ENCODE measurements at regions not wholly inside any gene's neighbourhood (a gene's known extent, or its start where the extent isn't known, plus 50 kb on each side); places are given as distances from the start of the nearest gene placed in this dataset.

- H3K27me3 ChIP-seq (ENCODE audit: control insufficient read depth in 2 of 2, insufficient read depth in 1 of 2, low read length in 1 of 2): no peaks in the 10 kb centered on the region
- WGBS: 98% methylated on average over 2 of the region's 2 CpGs
- H3K4me1 ChIP-seq (ENCODE audit: control insufficient read depth in 2 of 2, insufficient read depth in 2 of 2, low read length in 2 of 2): no peaks in the 10 kb centered on the region
- H3K27ac ChIP-seq (ENCODE audit: low read depth in 1 of 2, low read length in 1 of 2): no peak overlapping the region
- H3K36me3 ChIP-seq (ENCODE audit: control insufficient read depth in 2 of 2, insufficient read depth in 2 of 2, low read length in 1 of 2): no peaks in the 10 kb centered on the region
- DNase-seq (ENCODE audit: low read depth in 6 of 9, low spot score in 9 of 9): no peak
- H3K4me3 ChIP-seq (ENCODE audit: low read length in 2 of 2): no peak overlapping the region
- H3K9me3 ChIP-seq (ENCODE audit: control insufficient read depth in 2 of 2, insufficient read depth in 1 of 2, low read length in 1 of 2): no peaks in the 10 kb centered on the region
Measured at GRCh38 chr2:191545361-191545760, 132.6 kb upstream of the NABP1 start.

- H3K9me3 ChIP-seq (ENCODE audit: control insufficient read depth in 2 of 2, insufficient read depth in 1 of 2, low read length in 1 of 2): no peaks in the 10 kb centered on the region
- no peak overlapping the region for H3K4me3 ChIP-seq (ENCODE audit: low read length in 2 of 2)
- no peaks in the 10 kb centered on the region for H3K36me3 ChIP-seq (ENCODE audit: control insufficient read depth in 2 of 2, insufficient read depth in 2 of 2, low read length in 1 of 2)
- peaks cover 0 to 2% of the 10 kb centered on the region in 2 donors for H3K4me1 ChIP-seq (ENCODE audit: control insufficient read depth in 2 of 2, insufficient read depth in 2 of 2, low read length in 2 of 2)
- H3K27me3 ChIP-seq (ENCODE audit: control insufficient read depth in 2 of 2, insufficient read depth in 1 of 2, low read length in 1 of 2): no peaks in the 10 kb centered on the region
- no peak for DNase-seq (ENCODE audit: low read depth in 6 of 9, low spot score in 9 of 9)
- H3K27ac ChIP-seq (ENCODE audit: low read depth in 1 of 2, low read length in 1 of 2): no peak overlapping the region
- 92% methylated on average over 6 of the region's 6 CpGs for WGBS
Measured at GRCh38 chr2:191552066-191552465, 125.9 kb upstream of the NABP1 start.

- Histone ChIP-seq H3K36me3 (ENCODE audit: control insufficient read depth in 2 of 2, insufficient read depth in 2 of 2, low read length in 1 of 2) (no peaks in the 10 kb centered on the region), H3K27me3 (ENCODE audit: control insufficient read depth in 2 of 2, insufficient read depth in 1 of 2, low read length in 1 of 2) (no peaks in the 10 kb centered on the region), H3K27ac (ENCODE audit: low read depth in 1 of 2, low read length in 1 of 2) (no peak overlapping the region), H3K4me3 (ENCODE audit: low read length in 2 of 2) (no peak overlapping the region), H3K4me1 (ENCODE audit: control insufficient read depth in 2 of 2, insufficient read depth in 2 of 2, low read length in 2 of 2) (peaks cover 0 to 2% of the 10 kb centered on the region in 2 donors), H3K9me3 (ENCODE audit: control insufficient read depth in 2 of 2, insufficient read depth in 1 of 2, low read length in 1 of 2) (no peaks in the 10 kb centered on the region)
- WGBS: 92% methylated on average over 3 of the region's 3 CpGs
- DNase-seq (ENCODE audit: low read depth in 6 of 9, low spot score in 9 of 9): no peak
Measured at GRCh38 chr2:191554240-191554639, 123.7 kb upstream of the NABP1 start.

- H3K4me3 ChIP-seq (ENCODE audit: low read length in 2 of 2): no peak overlapping the region
- H3K9me3 ChIP-seq (ENCODE audit: control insufficient read depth in 2 of 2, insufficient read depth in 1 of 2, low read length in 1 of 2): no peaks in the 10 kb centered on the region
- 7% methylated on average over 10 of the region's 10 CpGs for WGBS
- no peaks in the 10 kb centered on the region for H3K27me3 ChIP-seq (ENCODE audit: control insufficient read depth in 2 of 2, insufficient read depth in 1 of 2, low read length in 1 of 2)
- DNase-seq (ENCODE audit: low read depth in 6 of 9, low spot score in 9 of 9): peak; percentile 48 to 87 (median 79)
- H3K4me1 ChIP-seq (ENCODE audit: control insufficient read depth in 2 of 2, insufficient read depth in 2 of 2, low read length in 2 of 2): peaks cover 0 to 2% of the 10 kb centered on the region in 2 donors
- H3K36me3 ChIP-seq (ENCODE audit: control insufficient read depth in 2 of 2, insufficient read depth in 2 of 2, low read length in 1 of 2): no peaks in the 10 kb centered on the region
- no peak overlapping the region for H3K27ac ChIP-seq (ENCODE audit: low read depth in 1 of 2, low read length in 1 of 2)
Measured at GRCh38 chr2:191555092-191555742, 122.7 kb upstream of the NABP1 start.

GRCh38 chr2:191556463-191556862, 121.5 kb upstream of the NABP1 start:
- Histone ChIP-seq H3K27ac (ENCODE audit: low read depth in 1 of 2, low read length in 1 of 2) (no peak overlapping the region), H3K9me3 (ENCODE audit: control insufficient read depth in 2 of 2, insufficient read depth in 1 of 2, low read length in 1 of 2) (no peaks in the 10 kb centered on the region), H3K4me1 (ENCODE audit: control insufficient read depth in 2 of 2, insufficient read depth in 2 of 2, low read length in 2 of 2) (peaks cover 0 to 2% of the 10 kb centered on the region in 2 donors), H3K4me3 (ENCODE audit: low read length in 2 of 2) (no peak overlapping the region), H3K36me3 (ENCODE audit: control insufficient read depth in 2 of 2, insufficient read depth in 2 of 2, low read length in 1 of 2) (no peaks in the 10 kb centered on the region), H3K27me3 (ENCODE audit: control insufficient read depth in 2 of 2, insufficient read depth in 1 of 2, low read length in 1 of 2) (no peaks in the 10 kb centered on the region)
- DNase-seq (ENCODE audit: low read depth in 6 of 9, low spot score in 9 of 9): no peak
- 97% methylated on average over 2 of the region's 2 CpGs for WGBS

GRCh38 chr2:191557841-191558240, 120.1 kb upstream of the NABP1 start:
- H3K4me3 ChIP-seq (ENCODE audit: low read length in 2 of 2): no peak overlapping the region
- peaks cover 0 to 2% of the 10 kb centered on the region in 2 donors for H3K4me1 ChIP-seq (ENCODE audit: control insufficient read depth in 2 of 2, insufficient read depth in 2 of 2, low read length in 2 of 2)
- no peaks in the 10 kb centered on the region for H3K9me3 ChIP-seq (ENCODE audit: control insufficient read depth in 2 of 2, insufficient read depth in 1 of 2, low read length in 1 of 2)
- no peaks in the 10 kb centered on the region for H3K27me3 ChIP-seq (ENCODE audit: control insufficient read depth in 2 of 2, insufficient read depth in 1 of 2, low read length in 1 of 2)
- H3K27ac ChIP-seq (ENCODE audit: low read depth in 1 of 2, low read length in 1 of 2): no peak overlapping the region
- 94% methylated on average over 5 of the region's 5 CpGs for WGBS
- no peaks in the 10 kb centered on the region for H3K36me3 ChIP-seq (ENCODE audit: control insufficient read depth in 2 of 2, insufficient read depth in 2 of 2, low read length in 1 of 2)
- no peak for DNase-seq (ENCODE audit: low read depth in 6 of 9, low spot score in 9 of 9)

- no peak overlapping the region for H3K4me3 ChIP-seq (ENCODE audit: low read length in 2 of 2)
- no peaks in the 10 kb centered on the region for H3K36me3 ChIP-seq (ENCODE audit: control insufficient read depth in 2 of 2, insufficient read depth in 2 of 2, low read length in 1 of 2)
- no peak overlapping the region for H3K27ac ChIP-seq (ENCODE audit: low read depth in 1 of 2, low read length in 1 of 2)
- H3K4me1 ChIP-seq (ENCODE audit: control insufficient read depth in 2 of 2, insufficient read depth in 2 of 2, low read length in 2 of 2): peaks cover 0 to 2% of the 10 kb centered on the region in 2 donors
- 98% methylated on average over 4 of the region's 4 CpGs for WGBS
- no peak for DNase-seq (ENCODE audit: low read depth in 6 of 9, low spot score in 9 of 9)
- no peaks in the 10 kb centered on the region for H3K27me3 ChIP-seq (ENCODE audit: control insufficient read depth in 2 of 2, insufficient read depth in 1 of 2, low read length in 1 of 2)
- H3K9me3 ChIP-seq (ENCODE audit: control insufficient read depth in 2 of 2, insufficient read depth in 1 of 2, low read length in 1 of 2): no peaks in the 10 kb centered on the region
Measured at GRCh38 chr2:191559569-191559968, 118.4 kb upstream of the NABP1 start.

GRCh38 chr2:191560411-191560980, 117.4 kb upstream of the NABP1 start:
- 97% methylated on average over 13 of the region's 13 CpGs for WGBS

GRCh38 chr2:191565120-191565519, 112.8 kb upstream of the NABP1 start:
- no peak overlapping the region for H3K4me3 ChIP-seq (ENCODE audit: low read length in 2 of 2)
- WGBS: 95% methylated on average over 3 of the region's 3 CpGs
- H3K4me1 ChIP-seq (ENCODE audit: control insufficient read depth in 2 of 2, insufficient read depth in 2 of 2, low read length in 2 of 2): no peaks in the 10 kb centered on the region
- peaks cover 0 to 6% of the 10 kb centered on the region in 2 donors for H3K27me3 ChIP-seq (ENCODE audit: control insufficient read depth in 2 of 2, insufficient read depth in 1 of 2, low read length in 1 of 2)
- no peaks in the 10 kb centered on the region for H3K9me3 ChIP-seq (ENCODE audit: control insufficient read depth in 2 of 2, insufficient read depth in 1 of 2, low read length in 1 of 2)
- no peaks in the 10 kb centered on the region for H3K36me3 ChIP-seq (ENCODE audit: control insufficient read depth in 2 of 2, insufficient read depth in 2 of 2, low read length in 1 of 2)
- no peak for DNase-seq (ENCODE audit: low read depth in 6 of 9, low spot score in 9 of 9)
- H3K27ac ChIP-seq (ENCODE audit: low read depth in 1 of 2, low read length in 1 of 2): no peak overlapping the region

More at GRCh38 chr2:191560411-191560980, 117.4 kb upstream of the NABP1 start:
- H3K27ac ChIP-seq (ENCODE audit: low read depth in 1 of 2, low read length in 1 of 2): no peak overlapping the region
- H3K27me3 ChIP-seq (ENCODE audit: control insufficient read depth in 2 of 2, insufficient read depth in 1 of 2, low read length in 1 of 2): no peaks in the 10 kb centered on the region
- H3K36me3 ChIP-seq (ENCODE audit: control insufficient read depth in 2 of 2, insufficient read depth in 2 of 2, low read length in 1 of 2): no peaks in the 10 kb centered on the region
- no peak overlapping the region for H3K4me3 ChIP-seq (ENCODE audit: low read length in 2 of 2)
- no peaks in the 10 kb centered on the region for H3K4me1 ChIP-seq (ENCODE audit: control insufficient read depth in 2 of 2, insufficient read depth in 2 of 2, low read length in 2 of 2)
- no peaks in the 10 kb centered on the region for H3K9me3 ChIP-seq (ENCODE audit: control insufficient read depth in 2 of 2, insufficient read depth in 1 of 2, low read length in 1 of 2)
- no peak for DNase-seq (ENCODE audit: low read depth in 6 of 9, low spot score in 9 of 9)
